Fibroblast of skin of right quadriceps (primary cell): ENCODE measurements at regions not wholly inside any gene's neighbourhood (a gene's known extent, or its start where the extent isn't known, plus 50 kb on each side); places are given as distances from the start of the nearest gene placed in this dataset.
"Not testable (repeated sequence)": the region's sequence is repeated elsewhere in the genome, so short reads cannot be mapped to it uniquely, and the experiment has no call there.

Experiments
- DNase-seq: peaks from one replicate; pipeline ENCODE4 v3.0.0-alpha.2; 2013

DNA sequence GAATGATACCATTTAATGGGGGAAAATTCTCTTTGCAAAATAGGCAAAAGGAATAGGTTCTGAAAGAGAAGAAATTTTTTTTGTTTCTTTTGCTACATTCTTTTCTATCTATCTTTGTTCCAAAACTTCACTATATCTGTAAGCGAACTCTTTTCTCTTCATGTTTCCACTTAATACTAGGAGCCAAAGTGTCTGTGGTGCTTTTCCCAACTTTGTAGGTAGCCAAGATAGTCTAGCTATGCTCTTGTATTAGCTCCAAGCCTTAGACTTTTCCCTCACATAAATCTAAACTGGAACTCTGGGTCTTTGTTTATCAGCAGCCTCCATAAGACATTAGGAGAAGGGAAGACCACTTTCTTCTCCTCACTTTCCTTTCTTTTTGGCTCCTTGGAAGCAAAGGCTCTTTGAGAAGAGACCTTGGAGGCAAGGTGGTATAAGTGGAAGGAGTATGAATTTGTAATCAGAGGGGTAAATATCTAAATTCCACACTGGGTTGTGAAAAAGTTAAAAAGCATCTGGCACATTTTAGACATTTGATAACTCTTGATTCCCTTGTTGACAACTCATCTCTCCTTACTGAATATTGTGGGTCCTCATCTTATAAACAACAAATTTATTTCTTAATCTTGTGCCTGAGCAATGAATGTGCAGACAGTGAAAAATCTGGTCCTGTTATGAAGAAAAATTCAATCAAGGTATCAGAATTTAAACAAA lies 130.0 kb downstream of the EHF start:
- no peak for DNase-seq

DNA sequence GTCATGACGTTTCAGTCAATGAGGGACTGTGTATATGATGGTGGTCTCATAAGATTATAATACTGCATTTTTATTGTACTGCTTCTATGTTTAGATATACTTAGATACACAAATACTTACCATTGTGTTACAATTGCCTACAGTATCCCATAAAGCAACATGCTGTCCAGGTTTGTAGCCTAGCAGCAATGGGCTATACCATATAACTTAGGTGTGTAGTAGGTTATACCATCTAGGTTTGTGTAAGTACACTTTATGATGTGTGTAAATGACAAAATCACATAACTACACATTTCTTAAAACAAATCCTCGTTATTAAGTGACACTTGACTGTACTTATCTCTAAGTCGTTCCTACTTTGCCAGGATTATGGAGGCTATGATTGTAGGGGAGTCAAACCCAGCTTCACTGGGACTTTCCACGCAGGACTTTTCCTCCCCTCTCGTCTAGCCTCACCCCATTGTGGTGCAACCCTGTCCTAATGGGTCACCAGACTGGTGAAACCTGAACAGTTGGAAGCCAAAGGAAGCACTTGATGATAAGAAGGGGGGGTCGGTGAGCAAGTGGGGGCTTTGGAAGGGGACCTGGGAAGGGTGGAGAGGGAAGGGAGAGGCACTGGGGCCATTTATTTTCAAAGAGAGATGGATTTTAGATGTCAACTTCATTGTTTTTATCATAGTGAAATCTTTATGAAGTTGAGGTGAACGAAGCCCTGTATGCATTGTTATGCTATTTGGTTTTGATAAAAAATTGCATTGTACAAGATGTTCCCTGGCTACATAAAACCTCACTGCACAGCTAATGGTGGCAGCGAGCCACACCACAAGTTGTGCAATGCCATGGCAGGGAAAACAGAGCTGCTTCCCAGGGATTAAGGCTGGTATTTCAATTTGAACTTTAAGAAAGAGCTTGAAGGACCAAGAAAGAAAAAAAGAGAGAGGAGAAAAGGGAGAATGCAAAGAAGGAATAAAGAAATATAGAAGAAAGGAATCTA lies 129.1 kb downstream of the EHF start:
- peak; percentile 72 for DNase-seq

DNA sequence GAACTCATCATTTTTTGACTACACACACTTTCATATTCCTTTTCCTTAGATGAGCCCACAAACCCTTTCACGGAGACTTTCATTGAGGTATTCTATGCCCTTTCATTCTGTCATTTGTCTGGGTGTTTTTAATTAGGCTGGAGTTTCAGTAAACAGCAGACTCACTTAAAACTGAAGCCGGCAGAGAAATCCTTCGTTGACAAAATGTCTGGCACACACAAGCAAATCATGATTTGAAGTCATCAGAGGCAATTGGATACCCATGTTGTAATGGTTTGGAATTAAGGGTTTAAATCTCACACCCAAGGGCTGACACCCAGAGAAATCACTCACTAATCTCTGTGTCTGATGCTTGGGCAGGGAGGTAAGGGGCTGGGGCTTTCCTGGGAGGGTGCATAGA lies 127.1 kb downstream of the EHF start:
- no peak for DNase-seq

GRCh38 chr11:34747251-34747650 lies 126.4 kb downstream of the EHF start:
- DNase-seq: no peak

GRCh38 chr11:34745195-34745594 lies 124.3 kb downstream of the EHF start:
- no peak for DNase-seq

GRCh38 chr11:34744511-34744910 lies 123.6 kb downstream of the EHF start:
- no peak for DNase-seq

DNA sequence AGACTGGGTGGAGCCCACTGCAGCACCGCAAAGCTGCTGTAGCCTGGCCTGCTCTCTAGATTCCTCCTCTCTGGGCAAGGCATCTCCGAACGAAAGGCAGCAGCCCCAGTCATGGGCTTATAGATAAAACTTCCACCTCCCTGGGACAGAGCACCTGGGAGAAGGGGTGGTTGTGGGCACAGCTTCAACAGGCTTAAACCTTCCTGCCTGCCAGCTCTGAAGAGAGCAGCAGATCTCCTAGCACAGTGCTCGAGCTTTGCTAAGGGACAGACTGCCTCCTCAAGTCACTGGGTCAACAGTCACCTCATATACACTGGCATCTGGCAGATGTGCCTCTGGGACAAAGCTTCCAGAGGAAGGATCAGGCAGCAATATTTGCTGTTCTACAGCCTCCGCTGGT lies 117.3 kb downstream of the EHF start:
- no peak for DNase-seq

GRCh38 chr11:34732831-34733230 lies 111.9 kb downstream of the EHF start:
- no peak for DNase-seq

DNA sequence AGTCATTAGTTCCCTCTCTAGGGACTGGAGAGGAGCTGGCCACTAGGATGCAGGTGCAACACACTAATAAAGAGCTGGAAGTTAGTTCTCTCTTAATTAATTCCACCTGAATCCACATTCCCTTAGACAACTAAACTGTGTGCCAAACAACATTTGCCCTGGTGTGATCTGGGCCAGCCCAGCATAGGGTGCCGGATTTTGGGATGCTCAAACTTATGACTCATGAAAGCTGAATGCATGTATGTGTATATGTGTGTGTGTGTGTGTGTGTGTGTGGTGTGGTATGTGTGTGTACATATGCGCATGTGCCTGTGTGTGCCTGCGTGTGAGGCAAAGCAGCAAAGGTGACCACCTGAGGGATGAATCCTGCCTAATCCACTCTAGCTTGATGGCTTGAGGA lies 110.7 kb downstream of the EHF start:
- DNase-seq: no peak

- DNase-seq: no peak
These were observed 109.8 kb downstream of the EHF start for GRCh38 chr11:34730544-34731295.

- no peak for DNase-seq
These were observed 107.7 kb downstream of the EHF start for GRCh38 chr11:34728609-34729008.

- no peak for DNase-seq
These were observed 106.4 kb downstream of the EHF start for GRCh38 chr11:34727228-34727737.

- no peak for DNase-seq
These were observed 104.1 kb downstream of the EHF start for GRCh38 chr11:34724973-34725372.

GRCh38 chr11:34721646-34722045 lies 100.8 kb downstream of the EHF start:
- DNase-seq: no peak

GRCh38 chr11:34719303-34719848 lies 98.5 kb downstream of the EHF start:
- DNase-seq: no peak

DNA sequence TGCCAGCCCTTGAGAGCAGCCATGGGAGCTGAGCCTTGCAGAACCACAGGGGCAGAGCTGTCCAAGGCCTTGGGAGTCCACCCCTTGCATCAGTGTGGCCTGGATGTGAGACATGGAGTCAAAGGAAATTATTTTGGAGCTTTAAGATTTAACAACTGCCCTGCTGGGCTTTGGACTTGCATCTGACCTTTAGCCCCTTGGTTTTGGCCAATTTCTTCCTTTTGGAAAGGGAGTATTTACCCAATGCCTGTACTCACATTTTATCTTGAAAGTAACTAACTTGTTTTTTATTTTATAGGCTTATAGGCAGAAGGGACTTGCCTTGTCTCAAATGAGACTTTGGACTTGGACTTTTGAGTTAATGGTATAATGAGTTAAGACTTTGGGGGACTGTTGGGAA lies 92.7 kb downstream of the EHF start:
- not testable (repeated sequence) for DNase-seq
